Esophagus muscularis mucosa (tissue), 3 donors: ENCODE measurements at regions not wholly inside any gene's neighbourhood (a gene's known extent, or its start where the extent isn't known, plus 50 kb on each side); places are given as distances from the start of the nearest gene placed in this dataset.

Experiments
- POLR2A ChIP-seq: fragments of 450-650 bp; IDR thresholded peaks from one replicate; pipeline ENCODE4 v1.6.1; 2017; ENCODE audit warnings: antibody characterized with exemption, moderate library complexity, mild to moderate bottlenecking, low read depth
- POLR2AphosphoS5 ChIP-seq, 2 donors: sonication (generic); formaldehyde crosslinking; IDR thresholded peaks; one replicate each; pipeline ENCODE4 v1.6.1; 2017; ENCODE audit warnings: antibody characterized with exemption in 2 of 2
- TF ChIP-seq, protein P1 (sequence below), 3 experiments: fragments of 200-600 bp in 2 of 3; fragments of 450-650 bp in 1 of 3; sonication (generic) in 2 of 3; IDR thresholded peaks; one replicate each; pipeline ENCODE4 v1.5.1; 2017 to 2019; ENCODE audit warnings: antibody characterized with exemption in 3 of 3, mild to moderate bottlenecking in 2 of 3, moderate library complexity in 1 of 3

DNA sequence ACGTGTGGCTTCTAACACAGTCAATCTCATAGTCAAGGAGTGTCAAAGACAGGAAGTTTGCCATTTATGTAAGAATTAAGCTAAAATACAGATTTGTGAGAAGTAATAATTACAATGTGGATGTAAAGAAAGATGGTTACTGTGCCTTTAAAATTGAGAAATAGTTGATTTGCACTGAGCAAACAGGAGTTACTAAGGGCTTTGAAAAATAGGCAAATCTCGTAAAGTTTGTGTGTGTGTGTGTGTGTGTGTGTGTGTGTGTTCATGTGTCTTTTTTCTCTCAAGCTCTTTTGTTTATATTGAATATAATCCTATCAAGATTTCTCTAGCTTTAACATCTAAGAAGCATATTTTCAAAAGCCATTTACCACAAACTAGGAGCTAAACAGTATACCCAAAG is 2284.5 kb downstream of the LRRC4C start:
- TF ChIP-seq, protein P1, sequence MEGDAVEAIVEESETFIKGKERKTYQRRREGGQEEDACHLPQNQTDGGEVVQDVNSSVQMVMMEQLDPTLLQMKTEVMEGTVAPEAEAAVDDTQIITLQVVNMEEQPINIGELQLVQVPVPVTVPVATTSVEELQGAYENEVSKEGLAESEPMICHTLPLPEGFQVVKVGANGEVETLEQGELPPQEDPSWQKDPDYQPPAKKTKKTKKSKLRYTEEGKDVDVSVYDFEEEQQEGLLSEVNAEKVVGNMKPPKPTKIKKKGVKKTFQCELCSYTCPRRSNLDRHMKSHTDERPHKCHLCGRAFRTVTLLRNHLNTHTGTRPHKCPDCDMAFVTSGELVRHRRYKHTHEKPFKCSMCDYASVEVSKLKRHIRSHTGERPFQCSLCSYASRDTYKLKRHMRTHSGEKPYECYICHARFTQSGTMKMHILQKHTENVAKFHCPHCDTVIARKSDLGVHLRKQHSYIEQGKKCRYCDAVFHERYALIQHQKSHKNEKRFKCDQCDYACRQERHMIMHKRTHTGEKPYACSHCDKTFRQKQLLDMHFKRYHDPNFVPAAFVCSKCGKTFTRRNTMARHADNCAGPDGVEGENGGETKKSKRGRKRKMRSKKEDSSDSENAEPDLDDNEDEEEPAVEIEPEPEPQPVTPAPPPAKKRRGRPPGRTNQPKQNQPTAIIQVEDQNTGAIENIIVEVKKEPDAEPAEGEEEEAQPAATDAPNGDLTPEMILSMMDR (IDR thresholded peaks at IDR 0.05), result no peak
- TF ChIP-seq POLR2A (no peak), POLR2AphosphoS5 (IDR thresholded peaks at IDR 0.05) (no peak)
